Activated naive CD8-positive, alpha-beta T cell treated with anti-CD3 and anti-CD28 coated beads, Interleukin-2, amount 10 ng/mL, durations not matched to agents 7 days and 5 days (primary cell): ENCODE measurements at regions not wholly inside any gene's neighbourhood (a gene's known extent, or its start where the extent isn't known, plus 50 kb on each side); places are given as distances from the start of the nearest gene placed in this dataset.
"Not testable (repeated sequence)": the region's sequence is repeated elsewhere in the genome, so short reads cannot be mapped to it uniquely, and the experiment has no call there.

Experiments used
- ATAC-seq: fragments of 150-1000 bp; cut with Tn5 transposase; one replicate; pipeline ENCODE4 v1.10.0; 2021; ENCODE audit warnings: low read depth, moderate library complexity
- POLR2A ChIA-PET: fragments of 350-600 bp; sonication (Branson Sonifier 250); formaldehyde crosslinking; loops from one replicate; lab custom pipeline; 2021; ENCODE audit warnings: antibody characterized with exemption; lab: Charles Lee
- DNase-seq: peaks from one replicate; pipeline ENCODE4 v3.0.0; 2021
- H3K27ac Mint-ChIP-seq: one replicate; pipeline ENCODE4 v1.8.0; 2022; ENCODE audit warnings: mild to moderate bottlenecking, mixed read lengths
- H3K27me3 Mint-ChIP-seq: one replicate; pipeline ENCODE4 v1.8.0; 2022; ENCODE audit warnings: mild to moderate bottlenecking, moderate library complexity, mixed read lengths
- H3K36me3 Mint-ChIP-seq: one replicate; pipeline ENCODE4 v1.8.0; 2021; ENCODE audit warnings: mild to moderate bottlenecking, mixed read lengths
- H3K4me1 Mint-ChIP-seq: one replicate; pipeline ENCODE4 v1.8.0; 2021; ENCODE audit warnings: mixed read lengths
- H3K4me3 Mint-ChIP-seq: one replicate; pipeline ENCODE4 v1.8.0; 2022; ENCODE audit warnings: mild to moderate bottlenecking, moderate library complexity, mixed read lengths
- H3K9me3 Mint-ChIP-seq: one replicate; pipeline ENCODE4 v1.8.0; 2021; ENCODE audit warnings: mixed read lengths

DNA sequence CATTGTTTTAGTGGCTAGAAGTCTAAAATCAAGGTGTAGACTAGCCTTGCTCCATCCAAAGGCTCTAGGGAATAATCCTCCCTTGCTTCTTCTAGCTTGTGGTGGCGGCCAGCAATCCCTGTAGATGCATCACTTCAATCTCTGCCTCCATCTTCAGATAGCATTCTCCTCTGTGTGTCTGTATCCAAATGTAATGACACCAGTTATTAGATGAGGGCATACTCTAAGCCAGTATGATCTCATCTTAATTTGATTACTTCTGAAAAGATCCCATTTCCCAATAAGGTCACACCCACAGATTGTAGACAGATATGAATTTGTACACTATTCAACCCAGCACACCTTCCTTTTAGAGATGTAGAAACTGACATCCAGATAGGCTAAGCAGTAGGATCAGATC is 334.5 kb upstream of the KCNMB2 start:
- Mint-ChIP-seq H3K36me3 (no peaks in the 10 kb centered on the region), H3K4me1 (no peaks in the 10 kb centered on the region), H3K9me3 (no peaks in the 10 kb centered on the region), H3K27me3 (no peaks in the 10 kb centered on the region), H3K4me3 (no peak overlapping the region), H3K27ac (no peak overlapping the region)
- DNase-seq, result no peak
- ATAC-seq, result no peak
- POLR2A ChIA-PET, result no interaction called here

DNA sequence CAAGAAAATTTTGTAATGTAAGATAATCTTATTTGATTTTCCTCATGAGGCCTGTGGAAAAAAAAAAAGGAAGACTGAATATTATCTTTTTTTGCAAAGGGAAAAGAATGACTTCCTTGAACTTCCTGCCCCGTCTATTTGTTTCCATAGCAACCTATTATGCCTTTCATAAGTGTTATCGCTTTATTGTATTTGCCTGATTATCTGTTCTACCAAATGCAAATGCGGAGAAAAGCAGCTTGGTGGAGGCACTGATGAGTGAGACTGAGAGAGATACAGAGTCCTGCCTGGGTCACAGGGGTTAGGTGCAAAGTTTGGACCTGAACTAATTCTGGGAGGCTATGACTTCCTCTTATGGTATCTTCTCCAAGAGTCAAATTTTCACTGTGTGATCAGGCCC is 334.0 kb upstream of the KCNMB2 start:
- H3K4me3 Mint-ChIP-seq, result no peak overlapping the region
- H3K4me1 Mint-ChIP-seq, result no peaks in the 10 kb centered on the region

DNA sequence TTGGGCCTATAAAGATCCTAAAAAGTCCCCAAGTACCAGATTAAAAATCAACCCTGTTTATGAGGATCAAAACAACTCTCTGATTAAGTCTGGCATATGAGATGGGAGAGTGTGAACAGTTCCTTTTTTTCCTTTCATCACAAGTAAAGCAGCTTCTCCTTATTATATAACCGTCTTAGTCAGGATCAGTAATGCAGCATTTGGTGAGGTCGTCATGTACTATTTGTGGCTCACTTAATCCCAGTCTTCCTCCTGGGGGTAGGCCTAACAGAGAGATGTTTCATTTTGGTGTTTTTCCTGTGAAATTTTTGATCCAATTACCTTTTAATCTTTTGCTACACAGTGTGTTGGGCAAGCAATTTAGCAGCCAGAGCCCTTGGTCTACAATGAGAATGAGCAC is 333.1 kb upstream of the KCNMB2 start:
- ATAC-seq (no peak), DNase-seq (no peak)
- H3K27me3 Mint-ChIP-seq, result no peaks in the 10 kb centered on the region
- no peaks in the 10 kb centered on the region for H3K4me1 Mint-ChIP-seq
- POLR2A ChIA-PET, result no interaction called here
- H3K27ac Mint-ChIP-seq, result no peak overlapping the region
- no peaks in the 10 kb centered on the region for H3K36me3 Mint-ChIP-seq
- H3K9me3 Mint-ChIP-seq, result no peaks in the 10 kb centered on the region
- H3K4me3 Mint-ChIP-seq, result no peak overlapping the region

More for the DNA sequence above, 334.0 kb upstream of the KCNMB2 start:
- POLR2A ChIA-PET, result no interaction called here
- H3K27ac Mint-ChIP-seq, result no peak overlapping the region
- no peaks in the 10 kb centered on the region for H3K36me3 Mint-ChIP-seq
- no peaks in the 10 kb centered on the region for H3K9me3 Mint-ChIP-seq
- ATAC-seq (no peak), DNase-seq (no peak)
- no peaks in the 10 kb centered on the region for H3K27me3 Mint-ChIP-seq

DNA sequence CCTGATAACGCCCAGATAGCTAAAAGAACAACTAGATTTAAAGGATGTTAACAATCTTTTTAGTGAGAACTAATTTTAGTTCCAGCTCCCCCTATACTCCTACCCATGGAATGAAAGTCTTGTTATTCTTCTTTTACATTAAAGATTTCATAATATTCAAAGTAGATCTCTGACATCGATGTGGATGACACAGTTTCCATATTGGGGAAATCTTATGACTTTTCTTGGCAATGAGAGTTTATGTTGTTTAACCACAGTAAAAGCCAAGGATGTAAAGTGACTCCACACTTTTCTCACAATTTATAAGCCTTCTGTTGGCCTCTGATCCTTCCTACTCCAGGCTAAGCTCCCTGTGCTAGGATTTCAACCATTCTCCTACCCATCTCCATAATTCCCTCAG is 332.6 kb upstream of the KCNMB2 start:
- no peak for ATAC-seq
- POLR2A ChIA-PET, result no interaction called here
- Mint-ChIP-seq H3K27me3 (no peaks in the 10 kb centered on the region), H3K27ac (no peak overlapping the region), H3K4me3 (no peak overlapping the region), H3K4me1 (no peaks in the 10 kb centered on the region), H3K9me3 (no peaks in the 10 kb centered on the region), H3K36me3 (no peaks in the 10 kb centered on the region)
- DNase-seq, result no peak

DNA sequence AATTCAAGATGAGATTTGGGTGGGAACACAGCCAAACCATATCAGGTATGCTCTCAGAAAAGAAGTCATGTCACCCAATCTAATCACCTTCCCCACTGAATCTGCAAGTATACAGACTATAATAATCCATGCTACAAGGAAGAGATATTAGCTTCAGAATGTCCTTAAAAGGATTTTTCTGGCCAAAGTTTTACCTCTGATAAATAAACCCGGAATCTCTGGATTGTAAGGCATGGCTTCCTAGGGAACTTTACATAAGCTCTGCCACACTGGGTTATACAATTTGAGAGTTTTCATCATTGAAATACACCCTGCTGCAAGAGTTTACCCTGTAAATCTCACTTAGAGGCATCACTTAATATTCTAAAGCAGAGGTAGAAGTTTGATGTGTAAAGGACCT is 330.5 kb upstream of the KCNMB2 start:
- POLR2A ChIA-PET, result no interaction called here
- H3K4me3 Mint-ChIP-seq, result no peak overlapping the region
- H3K27me3 Mint-ChIP-seq, result no peaks in the 10 kb centered on the region
- no peaks in the 10 kb centered on the region for H3K4me1 Mint-ChIP-seq
- no peaks in the 10 kb centered on the region for H3K36me3 Mint-ChIP-seq
- H3K27ac Mint-ChIP-seq, result no peak overlapping the region
- DNase-seq (no peak), ATAC-seq (no peak)
- H3K9me3 Mint-ChIP-seq, result no peaks in the 10 kb centered on the region

DNA sequence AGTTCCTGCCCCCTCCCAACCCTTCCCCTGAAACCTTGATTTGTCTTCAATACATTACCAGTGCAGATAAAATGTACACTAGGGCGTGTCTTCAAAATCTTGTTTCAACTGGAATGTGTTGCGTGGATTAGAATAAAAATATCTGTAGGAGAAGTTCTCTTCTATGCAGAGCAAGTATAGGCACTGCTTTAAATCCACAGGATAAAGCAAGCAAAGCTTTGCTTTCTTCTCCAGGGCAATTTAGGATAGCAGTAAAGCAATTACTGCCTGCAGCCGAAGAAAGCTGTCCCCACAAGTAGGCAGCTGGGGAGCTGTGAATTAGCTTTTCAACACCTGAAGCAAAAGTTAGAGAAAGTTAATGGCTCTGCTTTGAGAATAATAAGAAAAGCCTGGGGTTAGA is 329.7 kb upstream of the KCNMB2 start:
- no peak for DNase-seq
- no peak overlapping the region for H3K27ac Mint-ChIP-seq
- ATAC-seq, result no peak
- H3K4me1 Mint-ChIP-seq, result no peaks in the 10 kb centered on the region
- no peak overlapping the region for H3K4me3 Mint-ChIP-seq
- H3K36me3 Mint-ChIP-seq, result no peaks in the 10 kb centered on the region
- no peaks in the 10 kb centered on the region for H3K9me3 Mint-ChIP-seq
- POLR2A ChIA-PET, result no interaction called here
- no peaks in the 10 kb centered on the region for H3K27me3 Mint-ChIP-seq

DNA sequence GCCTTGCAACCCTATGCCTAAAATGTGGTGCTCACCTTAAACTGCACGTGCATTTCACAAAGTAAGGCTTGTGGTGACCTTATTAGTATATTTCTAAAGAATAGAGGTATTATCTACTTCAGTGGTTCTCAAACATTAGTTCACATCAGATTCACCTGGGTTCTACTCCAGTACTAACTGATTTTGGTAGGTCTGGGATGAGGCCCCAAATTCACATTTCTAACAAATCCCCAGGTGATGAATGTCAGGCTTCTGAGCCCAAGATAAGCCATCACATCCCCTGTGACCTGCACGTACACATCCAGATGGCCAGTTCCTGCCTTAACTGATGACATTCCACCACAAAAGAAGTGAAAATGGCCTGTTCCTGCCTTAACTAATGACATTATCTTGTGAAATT is 329.1 kb upstream of the KCNMB2 start:
- H3K27ac Mint-ChIP-seq, H3K27me3 Mint-ChIP-seq, H3K9me3 Mint-ChIP-seq, H3K36me3 Mint-ChIP-seq, H3K4me3 Mint-ChIP-seq, H3K4me1 Mint-ChIP-seq, DNase-seq, POLR2A ChIA-PET, ATAC-seq: not testable (repeated sequence)

DNA sequence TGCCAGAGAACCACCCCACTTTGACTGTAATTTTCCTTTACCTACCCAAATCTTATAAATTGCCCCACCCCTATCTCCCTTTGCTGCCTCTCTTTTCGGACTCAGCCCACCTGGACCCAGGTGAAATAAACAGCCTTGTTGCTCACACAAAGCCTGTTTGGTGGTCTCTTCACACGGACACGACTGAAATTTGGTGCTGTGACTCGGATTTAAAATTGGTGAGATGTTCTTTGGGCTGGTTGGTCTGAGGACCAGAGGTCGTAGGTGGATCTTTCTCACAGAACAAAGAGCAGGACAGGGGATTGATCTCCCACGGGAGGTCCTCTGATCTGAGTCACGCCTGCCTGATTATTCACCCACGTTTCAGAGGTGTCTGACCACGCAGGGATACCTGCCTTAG is 328.6 kb upstream of the KCNMB2 start:
- DNase-seq, H3K4me3 Mint-ChIP-seq, H3K36me3 Mint-ChIP-seq, H3K27me3 Mint-ChIP-seq, ATAC-seq, POLR2A ChIA-PET, H3K27ac Mint-ChIP-seq, H3K9me3 Mint-ChIP-seq, H3K4me1 Mint-ChIP-seq: not testable (repeated sequence)

DNA sequence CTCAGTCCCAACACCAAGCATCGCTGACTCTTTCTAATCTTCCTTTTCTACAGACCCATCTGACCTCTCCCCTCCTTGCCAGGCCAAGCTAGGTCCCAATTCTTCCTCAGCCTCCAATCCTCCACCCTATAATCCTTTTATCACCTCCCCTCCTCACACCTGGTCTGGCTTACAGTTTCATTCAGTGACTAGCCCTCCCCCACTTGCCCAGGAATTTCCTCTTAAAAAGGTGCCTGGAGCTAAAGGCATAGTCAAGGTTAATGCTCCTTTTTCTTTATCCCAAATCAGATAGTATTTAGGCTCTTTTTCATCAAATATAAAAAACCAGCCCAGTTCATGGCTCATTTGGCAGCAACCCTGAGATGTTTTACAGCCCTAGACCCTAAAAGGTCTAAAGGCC is 327.1 kb upstream of the KCNMB2 start:
- H3K9me3 Mint-ChIP-seq, POLR2A ChIA-PET, H3K27ac Mint-ChIP-seq, H3K27me3 Mint-ChIP-seq, H3K4me3 Mint-ChIP-seq, ATAC-seq, DNase-seq, H3K36me3 Mint-ChIP-seq, H3K4me1 Mint-ChIP-seq: not testable (repeated sequence)

DNA sequence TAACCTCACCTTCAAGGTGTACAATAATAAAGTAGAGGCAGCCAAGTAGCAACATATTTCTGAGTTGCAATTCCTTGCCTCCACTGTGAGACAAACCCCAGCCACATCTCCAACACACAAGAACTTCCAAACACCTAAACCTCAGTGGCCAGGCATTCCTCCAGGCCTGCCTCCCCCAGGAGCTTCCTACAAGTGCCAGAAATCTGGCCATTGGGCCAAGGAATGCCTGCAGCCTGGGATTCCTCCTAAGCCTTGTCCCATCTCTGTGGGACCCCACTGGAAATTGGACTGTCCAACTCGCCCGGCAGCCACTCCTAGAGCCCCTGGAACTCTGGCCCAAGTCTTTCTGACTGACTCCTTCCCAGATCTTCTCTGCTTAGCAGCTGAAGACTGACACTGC is 326.6 kb upstream of the KCNMB2 start:
- POLR2A ChIA-PET, H3K4me3 Mint-ChIP-seq, ATAC-seq, H3K27me3 Mint-ChIP-seq, H3K4me1 Mint-ChIP-seq, H3K27ac Mint-ChIP-seq, DNase-seq, H3K36me3 Mint-ChIP-seq, H3K9me3 Mint-ChIP-seq: not testable (repeated sequence)

DNA sequence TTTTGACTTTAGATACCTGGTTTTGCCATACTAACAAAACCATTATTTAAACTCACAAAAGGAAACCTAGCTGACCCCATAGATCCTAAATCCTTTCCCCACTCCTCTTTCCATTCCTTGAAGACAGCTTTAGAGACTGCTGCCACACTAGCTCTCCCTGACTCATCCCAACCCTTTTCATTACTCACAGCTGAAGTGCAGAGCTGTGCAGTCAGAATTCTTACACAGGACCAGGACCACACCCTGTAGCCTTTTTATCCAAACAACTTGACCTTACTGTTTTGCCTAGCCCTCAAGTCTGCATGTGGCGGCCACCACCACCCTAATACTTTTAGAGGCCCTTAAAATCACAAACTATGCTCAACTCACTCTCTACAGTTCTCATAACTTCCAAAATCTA is 325.1 kb upstream of the KCNMB2 start:
- ATAC-seq, H3K4me3 Mint-ChIP-seq, H3K27me3 Mint-ChIP-seq, DNase-seq, POLR2A ChIA-PET, H3K4me1 Mint-ChIP-seq, H3K36me3 Mint-ChIP-seq, H3K27ac Mint-ChIP-seq, H3K9me3 Mint-ChIP-seq: not testable (repeated sequence)

DNA sequence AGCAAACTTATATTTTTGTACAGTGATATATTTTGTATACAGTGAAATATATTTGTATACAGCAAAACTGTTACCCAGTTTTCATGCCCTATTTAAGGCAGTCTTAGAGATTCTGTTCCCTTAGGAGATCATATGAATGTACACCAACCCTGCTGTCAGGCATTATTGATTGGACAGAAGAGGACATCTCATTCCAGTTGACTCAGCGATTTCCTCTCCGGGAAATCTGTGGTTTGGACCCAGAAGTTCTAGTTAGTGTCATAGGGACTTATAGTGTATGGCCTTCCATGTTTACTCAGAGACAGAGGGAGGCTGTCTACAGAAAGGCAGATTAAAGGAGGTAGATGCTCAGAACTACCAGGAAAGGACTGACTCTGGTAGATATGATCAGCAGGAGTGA is 318.8 kb upstream of the KCNMB2 start:
- Mint-ChIP-seq H3K27ac (no peak overlapping the region), H3K9me3 (peaks cover 3% of the 10 kb centered on the region), H3K4me1 (no peaks in the 10 kb centered on the region), H3K4me3 (no peak overlapping the region), H3K27me3 (no peaks in the 10 kb centered on the region), H3K36me3 (peaks cover 2% of the 10 kb centered on the region)
- ATAC-seq, result no peak
- POLR2A ChIA-PET, result no interaction called here
- no peak for DNase-seq

DNA sequence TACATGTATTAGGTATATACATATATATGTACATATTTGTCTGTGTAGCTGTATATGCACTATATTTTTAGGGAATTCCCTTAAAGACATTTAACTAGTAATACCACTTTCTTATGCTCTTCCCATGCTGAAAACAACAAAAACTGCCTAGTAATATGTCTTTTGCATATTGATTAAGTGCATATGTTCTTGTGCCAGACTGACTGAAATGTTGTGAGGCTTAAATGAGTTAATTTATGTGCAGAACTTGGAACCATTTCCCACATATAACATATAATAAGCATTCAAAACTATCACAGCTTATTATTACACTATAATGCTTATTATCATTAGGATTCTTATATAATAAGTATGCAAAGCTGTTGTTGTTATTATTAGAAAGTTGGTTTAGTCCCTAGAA is 318.0 kb upstream of the KCNMB2 start:
- Mint-ChIP-seq H3K27me3 (no peaks in the 10 kb centered on the region), H3K4me1 (no peaks in the 10 kb centered on the region), H3K4me3 (no peak overlapping the region), H3K9me3 (peaks cover 3% of the 10 kb centered on the region), H3K27ac (no peak overlapping the region), H3K36me3 (peaks cover 2% of the 10 kb centered on the region)
- no peak for ATAC-seq
- POLR2A ChIA-PET, result no interaction called here
- no peak for DNase-seq

DNA sequence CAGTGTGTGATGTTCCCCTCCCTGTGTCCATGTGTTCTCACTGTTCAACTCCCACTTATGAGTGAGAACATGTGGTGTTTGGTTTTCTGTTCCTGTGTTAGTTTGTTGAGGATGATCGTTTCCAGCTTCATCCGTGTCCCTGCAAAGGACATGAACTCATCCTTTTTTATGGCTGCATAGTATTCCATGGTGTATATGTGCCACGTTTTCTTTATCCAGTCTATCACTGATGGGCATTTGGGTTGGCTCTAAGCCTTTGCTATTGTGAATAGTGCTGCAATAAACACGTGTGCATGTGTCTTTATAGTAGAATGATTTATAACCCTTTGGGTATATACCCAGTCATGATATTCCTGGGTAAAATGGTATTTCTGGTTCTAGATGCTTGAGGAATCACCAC is 316.6 kb upstream of the KCNMB2 start:
- H3K27me3 Mint-ChIP-seq, ATAC-seq, H3K27ac Mint-ChIP-seq, H3K4me3 Mint-ChIP-seq, POLR2A ChIA-PET, H3K4me1 Mint-ChIP-seq, DNase-seq, H3K9me3 Mint-ChIP-seq, H3K36me3 Mint-ChIP-seq: not testable (repeated sequence)

DNA sequence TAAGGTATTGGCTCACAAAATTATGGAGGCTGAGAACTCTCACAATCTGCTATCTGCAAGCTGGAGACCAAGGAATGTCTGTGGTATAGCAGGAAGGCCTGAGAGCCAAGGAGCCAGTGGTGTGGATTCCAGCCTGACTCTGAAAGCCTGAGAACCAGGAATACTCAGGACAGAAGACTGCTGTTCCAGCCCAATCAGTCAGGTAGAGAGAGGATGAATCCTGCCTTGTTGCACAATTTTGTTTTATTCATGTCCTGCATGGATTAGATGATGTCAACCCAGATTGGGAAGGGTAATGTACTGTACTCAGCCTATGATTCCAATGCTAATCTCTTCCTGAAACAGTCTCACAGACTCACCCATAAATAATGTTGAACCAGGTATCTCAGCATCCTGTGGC is 312.4 kb upstream of the KCNMB2 start:
- POLR2A ChIA-PET, result no interaction called here
- no peak overlapping the region for H3K4me3 Mint-ChIP-seq
- ATAC-seq, result no peak
- H3K36me3 Mint-ChIP-seq, result peaks cover 2% of the 10 kb centered on the region
- DNase-seq, result no peak
- H3K4me1 Mint-ChIP-seq, result no peaks in the 10 kb centered on the region
- peaks cover 3% of the 10 kb centered on the region for H3K9me3 Mint-ChIP-seq
- H3K27ac Mint-ChIP-seq, result no peak overlapping the region
- no peaks in the 10 kb centered on the region for H3K27me3 Mint-ChIP-seq
